Middle frontal gyrus (tissue), 1 donor: ENCODE measurements at regions not wholly inside any gene's neighbourhood (a gene's known extent, or its start where the extent isn't known, plus 50 kb on each side); places are given as distances from the start of the nearest gene placed in this dataset.
"Not testable (repeated sequence)": the region's sequence is repeated elsewhere in the genome, so short reads cannot be mapped to it uniquely, and the experiment has no call there.

Source experiments
- DNase-seq: peaks from one replicate; pipeline ENCODE4 v3.0.0-alpha.2; 2015; ENCODE audit warnings: low spot score; ENCODE audit errors: extremely low spot score

DNA sequence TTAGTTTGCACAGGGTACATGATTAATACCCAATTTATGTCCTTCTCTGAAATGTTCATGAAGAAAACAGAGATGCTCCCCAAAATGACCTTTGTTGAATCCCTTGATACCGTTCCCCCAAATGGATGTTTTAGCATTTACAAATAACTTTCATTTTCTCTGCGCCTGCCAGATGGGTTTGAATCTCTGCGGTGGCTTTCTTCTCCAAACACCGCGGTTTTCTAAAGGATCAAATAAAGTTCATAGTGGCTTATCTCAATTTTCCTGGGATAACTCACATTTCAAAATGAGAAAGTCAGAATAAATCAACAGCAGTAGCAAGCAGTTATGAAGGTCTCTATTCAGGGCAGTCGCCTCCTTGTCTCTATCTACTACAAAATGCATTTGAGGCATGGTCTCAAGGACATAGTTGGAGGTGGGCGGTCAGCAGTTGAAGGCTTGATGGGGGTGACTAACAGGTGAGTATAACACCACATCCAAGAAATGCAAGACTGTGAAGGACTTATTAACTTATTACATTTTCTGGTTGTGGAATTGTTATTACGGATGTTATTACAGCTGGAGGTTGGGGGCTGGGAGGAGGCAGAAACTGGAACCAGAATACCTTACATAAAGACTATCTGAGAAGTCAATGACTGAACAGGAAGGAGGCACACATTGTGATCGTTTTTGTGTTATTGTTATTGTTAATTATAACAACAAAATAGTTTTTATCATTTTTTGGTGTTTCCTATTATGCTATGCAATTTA lies 1513.3 kb downstream of the FAM181B start:
- no peak for DNase-seq

DNA sequence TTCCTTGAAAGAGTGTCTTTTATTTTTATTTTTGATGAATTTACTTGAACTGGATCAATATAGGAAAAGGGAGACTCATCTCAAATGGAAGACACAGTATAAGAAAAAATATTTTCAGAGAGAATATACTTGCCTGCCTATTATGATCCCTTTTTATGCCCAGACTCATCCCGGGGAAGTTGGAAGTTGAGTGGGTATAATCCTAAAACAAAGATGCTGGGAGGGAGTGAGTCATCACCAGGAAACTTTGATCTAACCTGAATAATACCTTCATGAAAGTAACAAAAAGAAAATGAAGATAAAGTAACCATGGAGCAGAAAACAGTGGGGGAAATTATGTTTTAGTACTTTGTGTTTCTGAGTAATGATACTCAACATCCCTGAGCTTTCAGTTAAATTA lies 1514.0 kb downstream of the FAM181B start:
- no peak for DNase-seq

DNA sequence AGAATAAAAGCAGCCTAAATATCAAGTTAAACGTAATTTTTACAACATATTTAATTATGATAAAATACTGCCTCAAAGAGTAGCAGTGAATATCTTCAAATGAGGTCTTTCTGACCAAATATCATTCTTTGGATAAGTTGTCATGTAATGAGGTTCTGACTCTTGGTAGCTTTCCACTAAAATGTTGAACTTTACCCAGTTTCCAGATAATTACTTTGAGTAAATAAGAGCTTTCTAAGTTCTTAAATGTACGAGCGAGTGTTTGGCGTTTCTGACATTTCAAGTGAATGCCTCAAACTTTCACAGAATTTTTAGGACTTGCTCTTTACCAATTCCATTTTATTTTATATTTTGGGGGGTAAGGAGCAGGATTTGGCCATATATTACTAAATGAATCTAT lies 1515.2 kb downstream of the FAM181B start:
- DNase-seq, result no peak

DNA sequence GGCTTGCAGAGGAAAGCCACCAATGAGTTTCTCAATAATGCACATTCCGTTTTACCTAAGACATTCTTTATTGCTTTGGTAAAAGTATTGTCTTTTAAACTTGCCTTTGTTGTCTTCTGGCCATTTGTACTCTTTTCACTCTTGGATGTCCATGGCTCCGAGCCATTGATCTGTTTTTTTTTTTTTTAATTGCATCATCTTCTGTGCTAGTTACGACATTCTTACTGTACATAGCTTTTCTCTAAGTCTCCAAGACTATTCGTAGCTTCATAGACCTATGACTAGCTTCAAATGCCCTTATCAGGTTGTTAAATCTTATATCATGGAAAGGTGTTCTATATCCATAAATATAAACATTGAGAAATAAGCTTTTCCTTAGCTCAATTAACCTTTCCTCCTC lies 1522.6 kb downstream of the FAM181B start:
- DNase-seq, result no peak

DNA sequence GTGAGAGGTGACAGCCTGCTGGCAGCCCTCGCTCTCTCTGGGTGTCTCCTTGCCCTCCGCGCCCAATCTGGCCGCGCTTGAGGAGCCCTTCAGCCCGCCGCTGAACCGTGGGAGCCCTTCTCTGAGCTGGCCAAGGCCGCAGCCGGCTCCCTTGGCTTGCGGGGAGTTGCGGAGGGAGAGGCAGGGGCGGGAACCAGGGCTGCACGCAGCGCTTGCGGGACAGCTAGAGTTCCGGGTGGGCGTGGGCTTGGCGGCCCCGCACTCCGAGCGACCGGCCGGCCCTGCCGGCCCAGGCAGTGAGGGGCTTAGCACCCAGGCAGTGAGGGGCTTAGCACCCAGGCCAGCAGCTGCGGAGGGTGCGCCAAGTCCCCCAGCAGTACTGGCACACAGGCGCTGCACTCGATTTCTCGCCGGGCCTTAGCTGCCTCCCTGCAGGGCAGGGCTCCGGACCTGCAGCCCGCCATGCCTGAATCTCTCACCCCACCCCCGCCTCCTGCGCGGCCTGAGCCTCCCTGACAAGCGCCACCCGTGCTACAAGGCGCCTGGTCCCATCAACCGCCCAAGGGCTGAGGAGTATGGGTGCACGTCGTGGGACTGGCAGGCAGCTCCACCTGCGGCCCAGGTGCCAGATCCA lies 1526.1 kb downstream of the FAM181B start:
- DNase-seq, result no peak

DNA sequence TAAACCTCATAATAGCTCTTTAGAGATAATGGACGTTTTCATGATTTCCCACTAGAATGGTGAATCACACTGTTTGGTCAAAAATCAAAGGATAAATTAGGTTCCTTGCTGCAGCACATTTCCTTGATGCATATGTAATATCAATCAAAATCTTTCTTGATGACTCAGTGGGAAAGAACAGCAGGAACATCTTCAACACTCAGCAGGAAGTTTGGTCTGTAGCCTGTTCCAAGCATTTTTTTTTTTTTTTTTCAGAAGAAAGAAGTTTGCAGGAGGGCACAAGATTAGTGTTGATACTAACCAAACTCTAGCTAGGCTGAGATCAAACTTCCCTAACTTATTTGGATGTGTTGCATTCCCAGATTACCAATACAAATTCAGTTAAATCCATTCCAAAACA lies 1529.8 kb downstream of the FAM181B start:
- no peak for DNase-seq

DNA sequence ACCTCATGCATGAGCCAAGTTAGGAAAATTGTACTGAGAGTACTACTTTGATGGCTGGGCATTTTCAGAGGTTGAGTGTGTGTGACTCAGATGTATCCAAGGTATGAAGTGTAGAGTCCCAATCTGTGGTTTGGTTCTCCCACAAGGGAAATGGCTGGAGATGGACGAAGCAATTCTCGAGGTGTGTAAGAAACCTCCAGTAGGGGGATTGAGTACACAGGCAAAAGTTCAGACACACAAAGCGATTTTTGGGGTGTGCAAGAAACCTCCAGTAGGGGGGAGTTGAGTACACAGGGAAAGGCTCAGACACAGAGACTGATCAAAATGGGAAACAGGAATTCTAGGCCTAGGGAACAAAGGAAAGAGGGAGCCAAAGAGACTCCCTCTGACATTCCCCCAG lies 1536.3 kb downstream of the FAM181B start:
- no peak for DNase-seq

DNA sequence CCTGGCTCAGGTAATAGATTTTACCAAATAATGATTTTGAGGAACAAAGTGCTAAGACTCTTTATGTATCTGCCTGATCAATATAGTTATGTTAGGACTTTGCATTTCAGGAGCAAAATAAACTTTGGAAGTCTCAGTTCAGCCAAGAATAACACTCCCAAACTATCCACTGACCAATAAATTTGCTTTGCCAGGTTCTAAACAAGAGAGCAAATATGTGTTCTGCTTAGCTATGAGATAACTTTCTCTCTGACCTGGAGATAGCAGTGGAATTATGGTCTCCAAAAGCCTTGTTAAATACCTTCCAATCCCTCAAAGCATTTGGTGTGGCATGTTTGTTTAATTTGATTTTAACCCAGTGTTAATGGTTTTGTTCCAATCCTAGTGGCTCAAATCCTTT lies 1541.1 kb downstream of the FAM181B start:
- DNase-seq, result no peak

DNA sequence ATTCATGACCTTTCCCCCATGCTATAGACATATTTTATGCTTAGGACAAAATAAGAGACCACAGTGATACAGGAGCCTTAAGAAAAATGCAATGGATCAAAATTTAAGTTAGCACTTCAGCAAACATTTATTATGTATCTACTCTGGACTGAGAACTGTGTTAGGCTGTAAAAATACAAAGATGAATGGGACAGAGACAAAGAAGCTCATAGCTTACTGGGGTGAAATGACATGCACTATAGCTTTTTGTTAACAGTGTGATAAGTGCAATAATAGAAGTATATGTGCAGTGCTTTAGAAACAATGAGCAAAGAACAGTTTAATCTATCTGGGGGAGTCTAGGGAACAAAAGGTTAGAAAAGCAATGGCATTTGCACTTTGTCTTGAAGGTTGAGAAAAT lies 1543.1 kb downstream of the FAM181B start:
- no peak for DNase-seq

DNA sequence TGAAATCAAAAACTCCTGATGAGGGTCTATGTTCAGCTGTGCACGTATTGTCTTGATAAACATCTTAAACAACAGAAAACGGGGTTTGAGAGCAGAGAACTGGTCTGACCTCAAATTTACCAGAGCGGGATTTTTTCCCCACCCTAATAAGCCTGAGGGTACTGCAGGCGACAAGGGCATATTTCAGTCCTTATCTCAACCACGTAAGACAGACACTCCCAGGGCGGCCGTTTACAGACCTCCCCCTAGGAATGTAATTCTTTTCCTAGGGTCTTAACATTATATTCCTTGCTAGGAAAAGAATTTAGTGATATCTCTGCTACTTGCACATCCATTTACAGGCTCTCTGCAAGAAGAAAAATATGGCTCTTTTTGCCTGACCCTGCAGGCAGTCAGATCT lies 1546.6 kb downstream of the FAM181B start:
- DNase-seq, result not testable (repeated sequence)

DNA sequence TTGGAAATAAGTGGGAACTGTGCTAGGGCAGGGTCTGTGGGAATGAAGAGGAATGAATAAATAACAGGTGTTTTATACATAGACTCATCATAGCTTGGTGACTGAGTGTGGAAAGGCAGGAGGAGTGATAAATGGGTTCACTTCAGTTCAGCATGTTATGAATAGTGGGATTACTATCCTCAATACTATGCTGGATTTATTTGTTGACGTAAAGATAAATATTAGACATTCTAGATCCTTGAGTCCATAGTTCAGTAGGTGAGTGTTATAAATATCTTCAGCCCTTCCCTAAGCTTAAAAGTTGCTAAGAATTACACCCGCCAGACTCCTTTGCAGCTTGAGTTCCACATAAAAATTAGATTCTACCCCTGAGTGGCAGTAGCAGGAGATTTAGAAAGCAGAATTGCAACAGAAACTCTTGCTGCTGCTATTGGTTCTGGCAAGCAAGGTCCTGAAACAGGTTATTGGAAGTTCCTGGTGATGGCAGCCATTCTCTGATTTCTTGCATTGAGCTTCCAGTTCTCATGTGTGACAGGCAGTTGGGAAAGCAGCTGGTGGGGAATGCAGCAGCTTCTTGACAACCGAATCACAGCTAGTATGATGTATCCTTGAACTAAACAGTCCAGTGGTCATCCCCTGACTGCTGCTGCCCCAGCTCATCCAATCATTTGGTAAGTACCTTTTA lies 1558.9 kb downstream of the FAM181B start:
- DNase-seq, result no peak

DNA sequence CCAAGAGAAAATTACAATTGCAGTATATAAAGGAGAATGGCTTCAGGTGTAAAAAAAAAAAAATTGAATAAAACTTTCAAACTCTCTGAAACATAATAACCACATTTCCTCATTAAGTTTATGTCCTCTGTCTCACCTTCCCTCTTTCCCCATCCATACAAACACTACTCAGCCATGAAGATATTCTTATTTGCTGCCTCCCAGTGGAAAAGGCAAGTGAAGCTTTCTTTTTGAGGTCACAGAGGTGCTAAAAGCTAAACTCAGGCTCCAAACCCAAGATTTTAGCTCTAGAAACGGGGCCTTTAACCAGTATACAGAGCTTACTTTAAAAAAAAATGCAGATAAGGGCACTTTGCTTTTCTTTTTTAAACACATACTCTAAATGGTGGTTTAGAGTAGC lies 1568.5 kb downstream of the FAM181B start:
- no peak for DNase-seq

DNA sequence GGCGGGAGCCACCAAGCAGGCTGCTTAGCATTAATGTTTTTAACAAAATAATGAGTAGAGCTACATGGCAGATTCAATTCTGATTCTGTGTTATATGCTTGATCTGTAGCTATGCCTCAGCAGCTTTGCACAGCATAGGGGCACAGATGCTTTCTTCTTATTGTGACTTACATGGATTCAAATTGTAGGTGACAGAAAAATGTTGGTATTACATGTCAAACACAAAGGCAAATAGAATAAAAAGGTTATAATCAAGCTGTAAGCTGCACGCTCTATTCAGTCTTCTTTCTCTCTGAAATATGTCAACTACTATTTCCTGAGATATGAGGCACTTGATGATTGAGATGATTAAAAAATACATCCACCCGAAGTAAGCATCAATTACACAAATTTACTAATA lies 1573.8 kb downstream of the FAM181B start:
- no peak for DNase-seq

DNA sequence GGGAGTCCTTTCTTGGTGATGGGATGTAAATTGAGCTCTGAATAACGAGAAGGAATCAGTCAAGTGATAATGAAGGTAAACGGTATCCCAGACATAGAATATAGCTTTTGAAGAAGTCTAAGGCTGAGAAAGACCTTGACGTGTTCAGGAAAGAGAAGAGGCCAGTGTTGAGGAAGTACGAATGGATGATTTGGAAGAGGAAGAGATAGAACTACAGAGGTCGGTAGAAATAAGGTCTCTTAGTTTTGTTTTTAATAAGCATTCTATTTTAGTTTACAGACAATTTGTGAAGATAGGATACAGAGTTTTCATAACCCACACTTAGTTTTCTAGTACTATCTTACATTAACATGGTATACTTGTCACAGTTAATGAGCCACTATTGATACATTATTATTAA lies 1598.1 kb downstream of the FAM181B start:
- no peak for DNase-seq

DNA sequence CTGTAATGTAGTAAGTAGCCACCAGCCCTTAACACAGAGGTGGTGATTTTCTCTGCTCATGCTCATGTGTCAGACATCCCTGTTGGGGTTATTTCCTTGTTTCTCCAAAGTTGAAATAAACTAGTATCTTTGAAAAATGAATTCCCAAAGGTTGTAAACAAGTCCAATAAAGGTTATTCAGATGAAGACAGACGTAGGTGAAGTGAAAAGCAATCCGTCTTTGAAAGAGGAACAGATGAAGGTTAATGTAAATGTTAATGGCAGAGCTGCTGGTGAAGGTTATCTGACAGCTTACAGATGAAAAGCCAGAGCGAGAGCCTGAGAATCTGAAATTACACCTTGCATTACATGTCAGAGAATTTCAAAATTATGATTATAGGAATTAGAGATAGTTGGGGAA lies 1604.0 kb downstream of the FAM181B start:
- no peak for DNase-seq

DNA sequence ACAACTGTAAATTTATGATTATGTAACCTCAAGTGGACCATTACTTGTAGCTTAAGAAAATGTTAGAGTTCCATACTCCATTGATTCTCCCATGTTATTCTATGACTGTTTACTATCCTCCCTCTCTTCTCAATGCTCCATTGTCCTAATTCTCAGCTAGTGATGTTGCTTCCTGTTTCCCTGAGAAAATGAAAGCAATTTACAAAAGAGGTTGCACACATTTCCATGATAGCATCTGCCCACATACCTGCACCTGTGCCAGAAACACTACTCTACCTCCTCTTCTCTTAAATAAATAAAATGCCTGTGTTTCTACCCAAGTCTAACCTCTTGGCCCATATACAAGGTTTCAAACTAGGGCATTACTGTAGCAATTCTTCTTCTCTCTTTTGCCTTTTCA lies 1620.9 kb downstream of the FAM181B start:
- no peak for DNase-seq

DNA sequence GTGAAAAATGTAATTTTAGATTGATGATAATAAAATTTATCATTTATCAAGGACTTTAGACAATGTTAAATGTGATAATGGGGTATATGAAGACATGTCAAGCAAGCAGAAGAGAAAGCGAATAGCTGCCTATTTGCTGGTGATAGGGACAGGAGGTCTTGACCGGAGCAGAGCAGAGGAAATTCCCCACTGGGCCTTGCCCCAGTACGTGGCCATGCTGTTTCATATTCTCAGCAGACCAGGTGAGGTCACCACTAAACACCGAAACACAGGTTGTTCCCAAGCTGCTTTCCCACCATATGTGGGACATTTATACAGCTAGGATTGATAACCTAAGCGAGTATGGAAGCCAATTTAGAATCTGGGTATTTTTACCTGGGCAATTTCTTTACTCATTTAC lies 1629.6 kb downstream of the FAM181B start:
- no peak for DNase-seq

DNA sequence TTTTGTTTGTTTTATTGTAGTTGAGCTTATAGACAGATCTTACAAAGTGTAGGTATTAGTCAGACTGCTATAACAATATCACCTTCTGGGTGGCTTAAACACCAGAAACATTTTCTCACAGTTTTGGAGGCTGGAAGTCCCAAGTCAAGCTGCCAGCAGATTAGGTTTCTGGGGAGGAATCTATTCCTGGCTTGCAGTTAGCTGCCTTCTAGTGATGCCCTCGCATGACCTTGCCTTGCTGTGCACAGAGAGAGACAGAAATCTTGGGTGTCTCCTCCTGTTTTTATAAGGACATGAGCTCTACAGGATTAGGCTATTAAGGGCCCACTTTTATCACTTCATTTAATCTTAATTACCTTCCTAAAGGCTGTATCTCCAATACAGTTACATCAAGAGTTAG lies 1635.2 kb downstream of the FAM181B start:
- DNase-seq, result no peak

DNA sequence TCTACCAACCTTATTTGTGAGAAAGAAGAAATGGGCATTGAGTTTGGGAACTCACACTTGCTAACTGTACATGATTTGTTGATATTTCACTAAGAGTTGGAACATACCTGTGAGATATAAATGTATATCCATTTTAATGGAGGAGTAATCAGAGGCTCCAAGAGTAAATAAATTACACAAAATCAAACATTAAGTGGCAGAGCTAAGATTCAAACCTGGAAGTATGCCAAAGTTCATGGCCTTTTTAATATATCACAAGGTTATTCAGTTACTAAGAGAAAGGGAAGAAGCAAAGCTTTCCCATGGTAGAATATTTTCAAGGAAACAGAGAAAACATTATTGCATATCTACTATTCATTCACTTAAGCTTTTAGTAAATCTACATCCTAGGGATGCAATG lies 1641.1 kb downstream of the FAM181B start:
- no peak for DNase-seq

DNA sequence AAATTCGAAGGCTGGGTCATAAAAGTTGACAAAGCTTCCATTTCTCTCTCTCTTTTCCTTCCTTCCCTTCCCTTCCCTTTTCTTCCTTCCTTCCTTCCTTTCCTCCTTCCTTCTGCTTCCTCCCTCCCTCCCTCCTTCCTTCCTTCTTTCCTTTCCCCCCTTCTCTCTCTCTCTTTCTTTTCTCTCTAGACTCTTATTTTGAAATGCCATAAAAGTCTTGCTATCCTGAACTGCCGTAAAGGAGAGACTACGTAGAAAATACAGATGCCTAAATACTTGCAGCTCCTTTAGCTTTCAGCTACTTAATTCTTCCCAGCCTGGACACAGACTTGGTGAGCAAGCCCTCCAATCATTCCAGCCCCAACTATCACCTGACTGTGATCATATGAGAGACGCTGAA lies 1644.4 kb downstream of the FAM181B start:
- DNase-seq, result no peak

DNA sequence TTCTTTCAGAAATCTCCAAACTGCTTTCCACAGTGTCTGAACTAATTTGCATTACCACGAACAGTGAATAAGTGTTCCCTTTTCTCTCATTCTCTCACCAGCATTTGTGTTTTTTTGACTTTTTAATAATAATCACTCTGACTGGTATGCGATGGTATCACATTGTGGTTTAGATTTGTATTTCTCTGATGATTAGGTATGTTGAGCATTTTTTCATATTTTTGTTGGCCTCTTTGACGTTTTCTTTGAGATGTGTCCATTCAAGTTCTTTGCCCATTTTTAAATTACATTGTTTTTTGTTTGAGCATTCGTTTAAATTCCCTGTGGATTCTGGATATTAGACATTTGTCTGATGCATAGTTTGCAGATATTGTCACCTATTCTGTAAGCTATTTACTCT lies 1639.6 kb upstream of the TENM4 start:
- DNase-seq, result no peak

DNA sequence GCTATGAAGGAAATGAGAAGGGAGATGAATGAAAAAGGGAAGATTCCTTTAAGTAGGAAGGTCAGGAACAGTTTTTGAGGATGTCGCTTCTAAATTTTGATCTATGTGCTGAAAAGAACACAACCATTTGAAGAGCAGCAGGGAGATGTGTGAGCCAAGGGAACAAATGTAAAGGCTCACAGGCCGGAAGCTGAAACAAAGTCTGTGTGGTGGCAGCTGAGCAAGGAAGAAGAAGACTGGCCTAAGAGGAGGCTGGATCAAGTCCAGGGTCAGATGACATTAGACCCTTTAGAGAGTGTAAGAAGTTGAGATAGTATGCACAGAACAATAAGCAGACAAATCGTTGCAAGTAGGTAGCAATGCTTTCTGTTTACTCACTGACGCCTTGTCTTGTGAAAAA lies 1631.4 kb upstream of the TENM4 start:
- DNase-seq, result no peak

DNA sequence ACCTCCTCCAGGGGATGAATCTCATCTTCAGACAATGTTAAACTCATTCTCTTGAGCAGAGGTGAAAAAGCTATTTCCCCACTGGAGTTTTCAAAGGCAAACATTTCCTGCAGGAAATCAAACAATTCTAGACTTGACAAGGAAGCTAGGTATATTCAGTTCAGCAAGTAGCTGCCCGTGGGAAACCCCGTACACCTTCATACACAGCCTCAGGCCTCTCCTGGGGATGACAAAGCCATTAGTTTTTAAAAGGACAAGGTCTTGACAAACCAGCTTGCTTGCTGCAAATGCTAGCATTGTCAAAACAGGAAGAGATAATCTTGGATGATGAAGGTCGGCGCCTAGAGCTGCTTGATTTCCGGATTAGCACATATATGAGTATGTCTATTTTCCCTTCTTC lies 1630.8 kb upstream of the TENM4 start:
- no peak for DNase-seq
